AG04449 (cell line): ENCODE measurements at regions not wholly inside any gene's neighbourhood (a gene's known extent, or its start where the extent isn't known, plus 50 kb on each side); places are given as distances from the start of the nearest gene placed in this dataset.
"Not testable (repeated sequence)": the region's sequence is repeated elsewhere in the genome, so short reads cannot be mapped to it uniquely, and the experiment has no call there.

Experiments
- CTCF ChIA-PET: fragments of 350-600 bp; formaldehyde crosslinking; extraction: SDS; loops from one replicate; lab custom pipeline; 2021; ENCODE audit warnings: antibody characterized with exemption; lab: Yijun Ruan, JAX
- POLR2A ChIA-PET: fragments of 400-600, 350-600 bp; formaldehyde crosslinking; extraction: SDS; loops from one replicate; lab custom pipeline; 2020; ENCODE audit warnings: antibody characterized with exemption, inconsistent platforms; lab: Yijun Ruan, JAX
- DNase-seq: peaks from one replicate; pipeline ENCODE4 v3.0.0-alpha.2; 2010; ENCODE audit warnings: low read depth, low spot score
- H3K4me3 ChIP-seq: 2 replicates; pipeline ENCODE4 v1.5.1; 2011; ENCODE audit warnings: low read depth, mild to moderate bottlenecking, control low read depth, low read length
- CTCF ChIP-seq: IDR thresholded peaks from one replicate; pipeline ENCODE4 v1.5.1; 2011; ENCODE audit warnings: mild to moderate bottlenecking, moderate library complexity, low read length, control low read depth, inconsistent platforms; ENCODE audit not compliant: insufficient read depth; ENCODE audit errors: missing control alignments

- H3K4me3 ChIP-seq: no peak overlapping the region
- ChIA-PET CTCF (no interaction called here), POLR2A (no interaction called here)
- DNase-seq: no peak
- no peak for TF ChIP-seq CTCF
Measured at GRCh38 chr5:60477849-60478248, 222.1 kb downstream of the DEPDC1B start.

GRCh38 chr5:60473654-60474053 lies 226.3 kb downstream of the DEPDC1B start:
- no peak for DNase-seq
- ChIA-PET POLR2A (no interaction called here), CTCF (no interaction called here)
- TF ChIP-seq CTCF: no peak
- no peak overlapping the region for H3K4me3 ChIP-seq

- H3K4me3 ChIP-seq, DNase-seq, POLR2A ChIA-PET, CTCF ChIA-PET: not testable (repeated sequence)
Measured at GRCh38 chr5:60473027-60473426, 226.9 kb downstream of the DEPDC1B start.

- no peak for DNase-seq
- ChIA-PET CTCF (no interaction called here), POLR2A (no interaction called here)
- no peak overlapping the region for H3K4me3 ChIP-seq
- TF ChIP-seq CTCF: no peak
Measured at GRCh38 chr5:60470881-60471280, 229.1 kb downstream of the DEPDC1B start.

GRCh38 chr5:60469286-60469685 lies 230.7 kb downstream of the DEPDC1B start:
- no peak for TF ChIP-seq CTCF
- POLR2A ChIA-PET: no interaction called here
- no peak overlapping the region for H3K4me3 ChIP-seq
- CTCF ChIA-PET: no interaction called here
- DNase-seq: no peak

- CTCF ChIA-PET: no interaction called here
- TF ChIP-seq CTCF: no peak
- no peak for DNase-seq
- H3K4me3 ChIP-seq: no peak overlapping the region
- POLR2A ChIA-PET: no interaction called here
Measured at GRCh38 chr5:60463179-60463868, 236.6 kb downstream of the DEPDC1B start.

- DNase-seq: no peak
- POLR2A ChIA-PET: no interaction called here
- CTCF ChIA-PET: no interaction called here
Measured at GRCh38 chr5:60458666-60459065, 241.3 kb downstream of the DEPDC1B start.

More at GRCh38 chr5:60458666-60459065, 241.3 kb downstream of the DEPDC1B start:
- H3K4me3 ChIP-seq: no peak overlapping the region
- no peak for TF ChIP-seq CTCF
